ENCODE measurements at regions not wholly inside any gene's neighbourhood (a gene's known extent, or its start where the extent isn't known, plus 50 kb on each side); places are given as distances from the start of the nearest gene placed in this dataset.

GRCh38 chr2:19810637-19811036 lies 91.1 kb downstream of the TTC32 start:
- Histone ChIP-seq H3K4me3 (no peak overlapping the region), H3K36me3 (no peaks in the 10 kb centered on the region), H3K27ac (no peak overlapping the region), H3K4me1 (peaks cover 0 to 40% (median 10%) of the 10 kb centered on the region in 9 donors), H3K9me3 (no peaks in the 10 kb centered on the region), H3K27me3 (no peaks in the 10 kb centered on the region)
- intact Hi-C loops (cut with DNase I) = no loop called here
- peak; percentile 22 to 31 for DNase-seq
- WGBS, 2 donors = 60 to 85% methylated on average over 2 of the region's 2 CpGs
- TF ChIP-seq CTCF (IDR thresholded peaks at IDR 0.05) = no peak
- ATAC-seq = peak; percentile 60 to 86 (median 74)

- DNase-seq = no peak
- H3K4me3 ChIP-seq = no peak overlapping the region
- H3K27me3 ChIP-seq = no peaks in the 10 kb centered on the region
- WGBS, 2 donors = 84 to 85% methylated on average over 5 of the region's 5 CpGs
- H3K27ac ChIP-seq = no peak overlapping the region
- TF ChIP-seq CTCF (IDR thresholded peaks at IDR 0.05) = no peak
- intact Hi-C loops (cut with DNase I) = no loop called here
- no peaks in the 10 kb centered on the region for H3K9me3 ChIP-seq
- ATAC-seq = no peak
- no peaks in the 10 kb centered on the region for H3K36me3 ChIP-seq
- H3K4me1 ChIP-seq = peaks cover 0 to 40% (median 10%) of the 10 kb centered on the region in 9 donors
Measured at GRCh38 chr2:19810148-19810547, 91.6 kb downstream of the TTC32 start.

GRCh38 chr2:19809206-19809605 lies 92.6 kb downstream of the TTC32 start:
- no peaks in the 10 kb centered on the region for H3K36me3 ChIP-seq
- DNase-seq (no peak), ATAC-seq (no peak)
- H3K4me3 ChIP-seq = no peak overlapping the region
- no peaks in the 10 kb centered on the region for H3K9me3 ChIP-seq
- WGBS, 2 donors = 95 to 98% methylated on average over 7 of the region's 7 CpGs
- TF ChIP-seq CTCF (IDR thresholded peaks at IDR 0.05) = no peak
- H3K27me3 ChIP-seq = no peaks in the 10 kb centered on the region
- H3K4me1 ChIP-seq = peaks cover 0 to 40% (median 10%) of the 10 kb centered on the region in 9 donors
- no peak overlapping the region for H3K27ac ChIP-seq
- intact Hi-C loops (cut with DNase I) = no loop called here

- Histone ChIP-seq H3K27ac (peak overlapping the region in 1 of 10 donors; percentile 41), H3K9me3 (no peaks in the 10 kb centered on the region), H3K4me3 (no peak overlapping the region), H3K36me3 (no peaks in the 10 kb centered on the region), H3K4me1 (peaks cover 0 to 42% (median 10%) of the 10 kb centered on the region in 9 donors), H3K27me3 (no peaks in the 10 kb centered on the region)
- no peak for DNase-seq
- intact Hi-C loops (cut with DNase I) = no loop called here
- 80 to 91% methylated on average over 3 of the region's 3 CpGs for WGBS, 2 donors
- ATAC-seq = no peak
- TF ChIP-seq CTCF (IDR thresholded peaks at IDR 0.05) = no peak
Measured at GRCh38 chr2:19807866-19808265, 93.9 kb downstream of the TTC32 start.
